Activated CD4-positive, alpha-beta memory T cell treated with anti-CD3 and anti-CD28 coated beads, Interleukin-2, amount 10 ng/mL, durations not matched to agents 7 days and 5 days (primary cell): ENCODE measurements at regions not wholly inside any gene's neighbourhood (a gene's known extent, or its start where the extent isn't known, plus 50 kb on each side); places are given as distances from the start of the nearest gene placed in this dataset.

Source experiments
- CTCF ChIA-PET: fragments of 350-600 bp; sonication (Branson Sonifier 250); formaldehyde crosslinking; loops from one replicate; lab custom pipeline; 2021; ENCODE audit warnings: antibody characterized with exemption, inconsistent platforms; lab: Charles Lee
- POLR2A ChIA-PET: fragments of 350-600 bp; sonication (Branson Sonifier 250); formaldehyde crosslinking; loops from one replicate; lab custom pipeline; 2021; ENCODE audit warnings: antibody characterized with exemption; lab: Charles Lee
- DNase-seq: peaks from one replicate; pipeline ENCODE4 v3.0.0-alpha.2; 2020
- H3K27ac Mint-ChIP-seq: one replicate; pipeline ENCODE4 v1.8.0; 2021; ENCODE audit warnings: mild to moderate bottlenecking, mixed read lengths
- H3K27me3 Mint-ChIP-seq: one replicate; pipeline ENCODE4 v1.8.0; 2021; ENCODE audit warnings: mixed read lengths
- H3K36me3 Mint-ChIP-seq: one replicate; pipeline ENCODE4 v1.8.0; 2021; ENCODE audit warnings: low read depth, mixed read lengths
- H3K4me1 Mint-ChIP-seq: one replicate; pipeline ENCODE4 v1.8.0; 2021; ENCODE audit warnings: mixed read lengths
- H3K4me3 Mint-ChIP-seq: one replicate; pipeline ENCODE4 v1.8.0; 2021; ENCODE audit warnings: mild to moderate bottlenecking, mixed read lengths
- H3K9me3 Mint-ChIP-seq: one replicate; pipeline ENCODE4 v1.8.0; 2021; ENCODE audit warnings: mixed read lengths

- POLR2A ChIA-PET: no interaction called here
- no peak overlapping the region for H3K4me3 Mint-ChIP-seq
- H3K36me3 Mint-ChIP-seq: no peaks in the 10 kb centered on the region
- H3K27me3 Mint-ChIP-seq: peaks cover 6% of the 10 kb centered on the region
- CTCF ChIA-PET: no interaction called here
- no peaks in the 10 kb centered on the region for H3K4me1 Mint-ChIP-seq
- no peaks in the 10 kb centered on the region for H3K9me3 Mint-ChIP-seq
- no peak for DNase-seq
- H3K27ac Mint-ChIP-seq: no peak overlapping the region
Observed at GRCh38 chr17:27400991-27401390, 55.3 kb upstream of the KSR1 start.

DNA sequence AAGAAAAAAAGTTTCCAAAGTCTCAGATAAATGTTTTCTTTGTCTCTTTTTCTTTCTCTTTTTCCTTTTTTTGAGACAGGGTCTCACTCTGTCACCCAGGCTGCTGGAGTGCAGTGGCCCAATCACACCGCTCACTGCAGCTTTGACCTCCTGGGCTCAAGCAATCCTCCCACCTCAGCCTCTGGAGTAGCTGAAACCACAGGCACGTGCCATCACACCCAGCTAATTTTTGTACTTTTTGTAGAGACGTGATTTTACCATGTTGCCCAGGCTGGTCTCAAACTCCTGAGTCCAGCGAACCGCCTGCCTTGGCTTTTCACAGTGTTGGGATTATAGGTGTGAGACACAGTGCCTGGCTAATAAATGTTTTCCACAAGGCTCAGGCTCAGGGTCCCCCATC lies 53.3 kb upstream of the KSR1 start:
- ChIA-PET CTCF (no interaction called here), POLR2A (no interaction called here)
- Mint-ChIP-seq H3K27ac (no peak overlapping the region), H3K36me3 (no peaks in the 10 kb centered on the region), H3K9me3 (no peaks in the 10 kb centered on the region), H3K4me3 (no peak overlapping the region), H3K27me3 (peaks cover 6% of the 10 kb centered on the region), H3K4me1 (no peaks in the 10 kb centered on the region)
- DNase-seq: no peak

- no peak overlapping the region for H3K27ac Mint-ChIP-seq
- H3K36me3 Mint-ChIP-seq: no peaks in the 10 kb centered on the region
- POLR2A ChIA-PET: no interaction called here
- DNase-seq: no peak
- no peak overlapping the region for H3K4me3 Mint-ChIP-seq
- H3K4me1 Mint-ChIP-seq: no peaks in the 10 kb centered on the region
- no peaks in the 10 kb centered on the region for H3K9me3 Mint-ChIP-seq
- CTCF ChIA-PET: no interaction called here
- H3K27me3 Mint-ChIP-seq: peaks cover 6% of the 10 kb centered on the region
Observed at GRCh38 chr17:27403480-27404005, 52.7 kb upstream of the KSR1 start.

DNA sequence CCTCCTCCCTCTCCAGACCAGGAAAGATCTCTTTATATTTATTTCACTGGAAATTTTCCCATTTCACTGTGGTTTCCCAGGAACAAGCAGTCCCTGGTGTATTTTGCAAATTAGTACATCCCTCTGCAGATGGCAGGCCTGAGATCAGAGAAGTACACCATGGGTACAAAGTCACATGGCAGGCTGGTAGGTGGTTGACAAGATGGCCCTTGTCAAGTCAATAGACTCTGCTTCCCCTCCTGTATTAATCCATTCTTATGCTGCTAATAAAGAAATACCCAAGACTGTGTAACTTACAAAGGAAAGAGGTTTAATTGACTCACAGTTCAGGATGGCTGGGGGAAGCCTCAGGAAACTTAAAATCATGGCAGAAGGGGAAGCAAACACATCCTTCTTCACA lies 51.6 kb upstream of the KSR1 start:
- Mint-ChIP-seq H3K9me3 (no peaks in the 10 kb centered on the region), H3K4me1 (no peaks in the 10 kb centered on the region), H3K27me3 (peaks cover 10% of the 10 kb centered on the region), H3K27ac (no peak overlapping the region), H3K4me3 (no peak overlapping the region), H3K36me3 (no peaks in the 10 kb centered on the region)
- POLR2A ChIA-PET: no interaction called here
- CTCF ChIA-PET: no interaction called here
- no peak for DNase-seq
